Liver (tissue), 3 donors: ENCODE measurements at regions not wholly inside any gene's neighbourhood (a gene's known extent, or its start where the extent isn't known, plus 50 kb on each side); places are given as distances from the start of the nearest gene placed in this dataset.

Experiments
- CTCF ChIP-seq: fragments of 150-350 bp; IDR thresholded peaks from 2 replicates; pipeline ENCODE4 v1.5.1; 2017; ENCODE audit warnings: improper control_type of control experiment, low read depth, low read length; ENCODE audit not compliant: missing input control
- JUND ChIP-seq, 2 donors: IDR thresholded peaks; 2 replicates each; pipeline ENCODE4 v1.6.1; 2016; ENCODE audit warnings: antibody characterized with exemption in 2 of 2
- MAX ChIP-seq: IDR thresholded peaks from 2 replicates; pipeline ENCODE4 v1.6.1; 2016; ENCODE audit warnings: antibody characterized with exemption
- RAD21 ChIP-seq, 2 donors: IDR thresholded peaks; 2 replicates each; pipeline ENCODE4 v1.6.1; 2016; ENCODE audit warnings: antibody characterized with exemption in 2 of 2, mild to moderate bottlenecking in 2 of 2
- donor health status: healthy.
- donor health status: healthy.

GRCh38 chr6:141354191-141354955, 778.4 kb upstream of the GJE1 start:
- TF ChIP-seq RAD21 (IDR thresholded peaks at IDR 0.05) (peak in 1 of 2 donors; percentile 31), CTCF (no peak), JUND (IDR thresholded peaks at IDR 0.05) (no peak), MAX (no peak)
